ES-I3 (cell line): ENCODE measurements at regions not wholly inside any gene's neighbourhood (a gene's known extent, or its start where the extent isn't known, plus 50 kb on each side); places are given as distances from the start of the nearest gene placed in this dataset.
"Not testable (repeated sequence)": the region's sequence is repeated elsewhere in the genome, so short reads cannot be mapped to it uniquely, and the experiment has no call there.

Experiments used
- H3K36me3 ChIP-seq: 2 replicates; pipeline ENCODE4 v1.6.1; 2013; ENCODE audit warnings: mild to moderate bottlenecking, low read length, control low read depth, moderate library complexity; ENCODE audit not compliant: insufficient read depth
- H3K4me1 ChIP-seq: 2 replicates; pipeline ENCODE4 v1.6.1; 2013; ENCODE audit warnings: mild to moderate bottlenecking, control low read depth, low read length; ENCODE audit not compliant: insufficient read depth
- H3K9ac ChIP-seq: 2 replicates; pipeline ENCODE4 v1.6.1; 2013; ENCODE audit warnings: low read depth, mild to moderate bottlenecking, low read length, moderate library complexity
- H3K9me3 ChIP-seq: 2 replicates; pipeline ENCODE4 v1.6.1; 2013; ENCODE audit warnings: mild to moderate bottlenecking, low read length, moderate library complexity; ENCODE audit not compliant: control insufficient read depth, insufficient read depth

DNA sequence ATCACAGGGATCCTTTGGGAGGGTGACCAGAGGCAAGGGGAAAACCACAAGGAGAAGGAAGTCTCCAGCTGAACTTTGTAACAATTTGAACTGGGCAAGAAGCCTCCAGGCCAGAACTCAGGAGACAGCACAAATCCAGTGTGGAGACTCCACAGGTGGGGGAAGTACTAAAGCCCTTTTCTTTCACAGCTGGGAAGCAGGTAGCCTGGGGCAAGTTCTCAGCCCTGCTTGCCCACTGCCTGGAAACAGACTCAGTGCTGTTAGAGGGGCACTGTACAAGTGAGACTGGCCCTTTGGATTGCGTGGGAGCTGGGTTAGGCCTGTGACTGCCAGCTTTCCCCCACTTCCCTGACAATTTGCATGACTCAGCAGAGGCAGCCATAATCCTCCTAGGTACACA lies 120.2 kb upstream of the GRIN2B start:
- not testable (repeated sequence) for H3K9me3 ChIP-seq, H3K36me3 ChIP-seq, H3K4me1 ChIP-seq, H3K9ac ChIP-seq

- no peak overlapping the region for H3K9ac ChIP-seq
- no peaks in the 10 kb centered on the region for H3K9me3 ChIP-seq
- no peaks in the 10 kb centered on the region; the same call in 1 of the 2 replicates for H3K4me1 ChIP-seq
- H3K36me3 ChIP-seq, result no peaks in the 10 kb centered on the region
Measured at GRCh38 chr12:14111230-14111865, 129.9 kb upstream of the GRIN2B start.

DNA sequence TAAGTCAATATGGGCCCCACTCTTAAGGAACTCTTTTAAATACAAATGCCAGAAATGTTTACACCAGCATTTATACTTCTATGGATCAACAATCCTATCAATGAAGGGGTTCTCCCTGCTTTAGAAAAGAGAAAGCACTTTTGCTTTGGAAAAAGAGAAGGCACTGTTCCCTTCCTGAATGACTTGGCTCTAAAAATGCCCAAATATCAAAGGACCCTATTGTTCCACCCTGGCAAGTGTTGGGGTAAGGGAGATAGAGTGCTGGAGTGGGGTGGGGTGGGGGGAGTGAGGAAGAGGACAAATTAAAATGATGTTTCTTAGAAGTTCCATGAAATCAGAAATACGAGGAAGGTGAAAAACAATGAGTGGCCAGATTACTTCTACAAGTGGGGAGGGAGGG lies 131.6 kb upstream of the GRIN2B start:
- Histone ChIP-seq H3K36me3 (no peaks in the 10 kb centered on the region), H3K4me1 (no peaks in the 10 kb centered on the region; the same call in 1 of the 2 replicates), H3K9ac (no peak overlapping the region), H3K9me3 (no peaks in the 10 kb centered on the region)

GRCh38 chr12:14126692-14127091 lies 145.3 kb upstream of the GRIN2B start:
- H3K36me3 ChIP-seq, result no peaks in the 10 kb centered on the region
- H3K9me3 ChIP-seq, result no peaks in the 10 kb centered on the region; the same call in 1 of the 2 replicates
- H3K9ac ChIP-seq, result no peak overlapping the region
- no peaks in the 10 kb centered on the region for H3K4me1 ChIP-seq

- no peak overlapping the region for H3K9ac ChIP-seq
- no peaks in the 10 kb centered on the region for H3K4me1 ChIP-seq
- H3K9me3 ChIP-seq, result no peaks in the 10 kb centered on the region; the same call in 1 of the 2 replicates
- H3K36me3 ChIP-seq, result no peaks in the 10 kb centered on the region
Measured at GRCh38 chr12:14129611-14130195, 148.3 kb upstream of the GRIN2B start.

- H3K4me1 ChIP-seq, result no peaks in the 10 kb centered on the region
- no peak overlapping the region for H3K9ac ChIP-seq
- no peaks in the 10 kb centered on the region for H3K36me3 ChIP-seq
- H3K9me3 ChIP-seq, result no peaks in the 10 kb centered on the region; the same call in 1 of the 2 replicates
Measured at GRCh38 chr12:14135996-14136395, 154.6 kb upstream of the GRIN2B start.

GRCh38 chr12:14138495-14138894 lies 157.1 kb upstream of the GRIN2B start:
- no peak overlapping the region for H3K9ac ChIP-seq
- H3K36me3 ChIP-seq, result no peaks in the 10 kb centered on the region
- no peaks in the 10 kb centered on the region for H3K9me3 ChIP-seq
- H3K4me1 ChIP-seq, result no peaks in the 10 kb centered on the region

DNA sequence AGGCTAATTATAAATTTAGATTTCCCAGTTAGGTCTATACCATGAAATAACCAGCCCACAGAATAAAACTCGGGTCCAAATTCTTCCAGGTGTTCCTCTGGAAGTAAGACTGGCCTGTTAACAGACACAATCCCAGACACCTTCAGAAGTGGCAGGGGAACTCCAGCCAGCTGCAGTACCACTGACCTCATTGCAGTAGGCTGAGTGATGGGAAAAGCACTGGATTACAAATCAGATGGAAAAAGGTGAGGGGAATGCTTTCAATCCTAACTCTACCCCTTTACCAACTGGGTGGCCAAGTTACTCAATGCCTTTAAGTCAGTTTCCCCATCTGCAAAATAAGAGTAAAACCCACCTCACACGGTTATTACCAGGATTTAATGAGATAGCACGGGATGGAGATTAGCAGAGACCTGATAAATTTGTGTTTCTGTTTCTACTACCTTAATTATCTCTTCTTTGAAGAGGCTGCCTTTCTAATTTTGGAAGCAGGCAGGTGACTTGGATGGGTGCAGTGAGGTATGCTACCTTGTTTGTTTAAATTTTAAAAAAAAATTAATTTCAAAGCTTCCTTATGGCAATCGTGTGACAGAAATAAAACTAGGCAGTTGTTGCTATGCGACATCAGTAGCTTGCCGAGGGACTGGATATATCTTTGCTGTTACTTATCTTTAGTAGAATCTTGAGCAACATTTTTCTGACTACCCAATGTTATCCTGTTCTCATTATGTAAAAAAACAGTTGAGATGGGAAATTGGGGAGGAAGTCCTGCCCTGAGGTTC lies 167.3 kb upstream of the GRIN2B start:
- no peaks in the 10 kb centered on the region for H3K9me3 ChIP-seq
- peaks cover 15% of the 10 kb centered on the region; the same call in 1 of the 2 replicates for H3K4me1 ChIP-seq
- H3K36me3 ChIP-seq, result no peaks in the 10 kb centered on the region
- H3K9ac ChIP-seq, result no peak overlapping the region

DNA sequence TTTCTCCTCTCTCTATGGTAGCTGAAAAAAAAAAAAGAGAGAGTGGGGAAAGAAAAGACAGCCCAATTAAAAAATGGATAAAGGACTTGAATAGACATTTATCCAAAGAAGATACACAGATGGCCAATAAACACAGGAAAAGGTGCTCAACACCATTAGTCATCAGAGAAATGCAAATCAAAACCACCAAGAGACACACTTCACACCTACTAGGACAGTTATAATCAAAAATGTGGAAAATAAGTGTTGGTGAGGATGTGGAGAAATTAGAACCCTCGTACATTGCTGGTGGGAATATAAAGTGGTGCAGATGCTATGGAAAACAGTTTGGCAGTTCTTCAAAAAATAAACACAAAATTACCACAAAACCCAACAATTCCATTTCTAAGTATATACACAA lies 172.4 kb upstream of the GRIN2B start:
- Histone ChIP-seq H3K36me3 (no peaks in the 10 kb centered on the region), H3K4me1 (peaks cover 15% of the 10 kb centered on the region; the same call in 1 of the 2 replicates), H3K9ac (no peak overlapping the region), H3K9me3 (no peaks in the 10 kb centered on the region)

GRCh38 chr12:14156606-14157005 lies 175.2 kb upstream of the GRIN2B start:
- H3K9me3 ChIP-seq, result no peaks in the 10 kb centered on the region
- H3K9ac ChIP-seq, result no peak overlapping the region
- H3K4me1 ChIP-seq, result peaks cover 7% of the 10 kb centered on the region; the same call in 1 of the 2 replicates
- H3K36me3 ChIP-seq, result no peaks in the 10 kb centered on the region

GRCh38 chr12:14157088-14157747 lies 175.8 kb upstream of the GRIN2B start:
- no peak overlapping the region for H3K9ac ChIP-seq
- 0 out of 2 replicates have a peak, but pooled peaks cover 3% of the 10 kb centered on the region for H3K4me1 ChIP-seq
- H3K36me3 ChIP-seq, result no peaks in the 10 kb centered on the region
- H3K9me3 ChIP-seq, result no peaks in the 10 kb centered on the region

DNA sequence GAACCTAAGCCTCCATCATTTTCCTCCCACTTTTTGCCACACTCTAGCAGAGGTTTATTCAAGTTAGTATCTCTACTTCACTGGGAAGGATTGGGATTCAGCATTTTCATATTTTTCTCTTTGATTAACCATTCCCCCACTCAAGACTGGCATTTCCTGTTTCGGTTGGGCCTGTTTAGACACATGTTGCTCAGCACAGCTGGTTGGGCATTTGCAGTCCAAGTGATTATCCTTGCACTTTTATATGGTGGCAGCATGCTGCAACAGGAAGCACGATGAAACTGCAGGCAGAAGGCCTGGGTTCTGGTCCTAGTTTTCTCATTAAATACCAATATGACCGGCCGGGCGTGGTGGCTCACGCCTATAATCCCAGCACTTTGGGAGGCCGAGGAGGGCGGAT lies 182.9 kb upstream of the GRIN2B start:
- no peak overlapping the region for H3K9ac ChIP-seq
- H3K36me3 ChIP-seq, result no peaks in the 10 kb centered on the region
- H3K9me3 ChIP-seq, result no peaks in the 10 kb centered on the region
- H3K4me1 ChIP-seq, result no peaks in the 10 kb centered on the region

DNA sequence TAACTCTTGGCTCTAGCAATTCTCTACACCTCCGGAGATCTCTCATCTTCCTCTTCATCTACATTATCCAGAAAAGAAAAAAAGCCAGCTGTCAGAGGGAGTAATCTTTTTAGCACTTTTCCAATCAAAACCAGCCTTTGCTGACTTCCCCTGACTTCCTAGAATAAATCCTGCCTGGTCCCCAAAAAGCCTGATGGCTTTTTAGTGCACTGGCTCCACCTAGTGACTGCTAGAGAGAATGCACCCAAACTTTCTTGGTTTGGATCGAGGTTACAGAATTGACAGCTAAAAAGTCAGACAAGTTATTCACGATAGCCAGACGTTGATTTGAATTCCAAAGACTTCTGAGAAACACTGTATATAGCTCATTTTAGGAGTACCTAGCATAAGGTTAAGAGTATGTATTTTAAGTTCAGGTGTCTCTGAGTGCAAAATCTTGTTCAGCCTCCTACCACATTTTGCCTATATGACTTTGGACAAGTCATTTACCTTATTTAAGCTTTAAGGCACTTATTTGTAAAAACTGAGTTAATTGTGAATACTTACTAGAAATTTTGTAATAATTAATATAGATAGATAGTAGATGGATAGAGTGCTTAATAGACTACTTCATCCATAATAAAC lies 185.7 kb upstream of the GRIN2B start:
- Histone ChIP-seq H3K9ac (no peak overlapping the region), H3K36me3 (no peaks in the 10 kb centered on the region), H3K9me3 (no peaks in the 10 kb centered on the region), H3K4me1 (no peaks in the 10 kb centered on the region)

GRCh38 chr12:14169281-14169680 lies 187.9 kb upstream of the GRIN2B start:
- Histone ChIP-seq H3K36me3 (no peaks in the 10 kb centered on the region), H3K4me1 (no peaks in the 10 kb centered on the region), H3K9me3 (no peaks in the 10 kb centered on the region), H3K9ac (no peak overlapping the region)
